Prostate gland (tissue), 2 donors: ENCODE measurements at regions not wholly inside any gene's neighbourhood (a gene's known extent, or its start where the extent isn't known, plus 50 kb on each side); places are given as distances from the start of the nearest gene placed in this dataset.

ENCODE experiments used
- POLR2A ChIP-seq: fragments of 450-650 bp; IDR thresholded peaks from one replicate; pipeline ENCODE4 v1.6.1; 2016; ENCODE audit warnings: antibody characterized with exemption, mild to moderate bottlenecking
- TF ChIP-seq, protein P1 (sequence below), 4 experiments: fragments of 200-600 bp in 2 of 4; fragments of 450-650 bp in 2 of 4; sonication (generic) in 2 of 4; IDR thresholded peaks; 1 replicate in 3 of 4; 2 replicates in 1 of 4; pipeline ENCODE4 v1.5.1; 2016 to 2019; ENCODE audit warnings: antibody characterized with exemption in 4 of 4, mild to moderate bottlenecking in 2 of 4, moderate library complexity in 2 of 4

DNA sequence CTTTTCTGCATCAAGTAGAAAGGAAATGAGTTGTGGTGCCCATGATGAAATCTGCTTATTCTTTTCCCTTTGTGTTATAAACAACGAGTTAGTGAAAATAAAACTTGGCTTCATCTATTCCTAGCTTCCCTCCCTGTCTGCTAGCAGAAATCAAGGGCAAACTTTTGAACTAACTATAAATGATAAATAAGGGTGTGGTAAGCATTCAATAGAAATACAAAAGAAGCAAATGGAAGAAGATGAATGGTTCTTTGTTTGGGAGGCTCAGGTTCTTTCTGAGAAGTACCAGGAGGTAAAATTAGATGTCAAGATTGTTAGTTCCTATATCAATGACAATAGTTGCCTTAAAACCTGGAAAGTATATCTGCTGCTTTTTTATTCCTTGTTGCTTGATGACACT, 275.3 kb upstream of the PRR20A start:
- TF ChIP-seq, protein P1, sequence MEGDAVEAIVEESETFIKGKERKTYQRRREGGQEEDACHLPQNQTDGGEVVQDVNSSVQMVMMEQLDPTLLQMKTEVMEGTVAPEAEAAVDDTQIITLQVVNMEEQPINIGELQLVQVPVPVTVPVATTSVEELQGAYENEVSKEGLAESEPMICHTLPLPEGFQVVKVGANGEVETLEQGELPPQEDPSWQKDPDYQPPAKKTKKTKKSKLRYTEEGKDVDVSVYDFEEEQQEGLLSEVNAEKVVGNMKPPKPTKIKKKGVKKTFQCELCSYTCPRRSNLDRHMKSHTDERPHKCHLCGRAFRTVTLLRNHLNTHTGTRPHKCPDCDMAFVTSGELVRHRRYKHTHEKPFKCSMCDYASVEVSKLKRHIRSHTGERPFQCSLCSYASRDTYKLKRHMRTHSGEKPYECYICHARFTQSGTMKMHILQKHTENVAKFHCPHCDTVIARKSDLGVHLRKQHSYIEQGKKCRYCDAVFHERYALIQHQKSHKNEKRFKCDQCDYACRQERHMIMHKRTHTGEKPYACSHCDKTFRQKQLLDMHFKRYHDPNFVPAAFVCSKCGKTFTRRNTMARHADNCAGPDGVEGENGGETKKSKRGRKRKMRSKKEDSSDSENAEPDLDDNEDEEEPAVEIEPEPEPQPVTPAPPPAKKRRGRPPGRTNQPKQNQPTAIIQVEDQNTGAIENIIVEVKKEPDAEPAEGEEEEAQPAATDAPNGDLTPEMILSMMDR (IDR thresholded peaks at IDR 0.05), result no peak
- TF ChIP-seq POLR2A, result no peak
